Hepatocyte (in vitro differentiated cells): ENCODE measurements at regions not wholly inside any gene's neighbourhood (a gene's known extent, or its start where the extent isn't known, plus 50 kb on each side); places are given as distances from the start of the nearest gene placed in this dataset.

Source experiments
- DNase-seq: peaks from one replicate; pipeline ENCODE4 v3.0.0-alpha.2; 2016; ENCODE audit warnings: low spot score
- H2AFZ ChIP-seq: fragments of 200-600 bp; sonication (generic); 2 replicates; pipeline ENCODE4 v1.6.0; 2016; ENCODE audit warnings: antibody characterized with exemption, mild to moderate bottlenecking
- H3K27ac ChIP-seq: fragments of 200-600 bp; sonication (generic); 2 replicates; pipeline ENCODE4 v1.5.1; 2016; ENCODE audit warnings: mild to moderate bottlenecking
- H3K27me3 ChIP-seq: fragments of 200-600 bp; sonication (generic); 2 replicates; pipeline ENCODE4 v1.6.1; 2016
- H3K36me3 ChIP-seq: fragments of 200-600 bp; sonication (generic); replicated peaks from 2 replicates; pipeline ENCODE4 v1.5.1; 2016; ENCODE audit warnings: low read depth; ENCODE audit not compliant: insufficient read depth
- H3K4me1 ChIP-seq: fragments of 200-600 bp; sonication (generic); 2 replicates; pipeline ENCODE4 v1.5.1; 2016; ENCODE audit warnings: mild to moderate bottlenecking, moderate library complexity; ENCODE audit not compliant: insufficient read depth
- H3K4me2 ChIP-seq: fragments of 200-600 bp; sonication (generic); 2 replicates; pipeline ENCODE4 v1.6.0; 2016
- H3K4me3 ChIP-seq: fragments of 200-600 bp; sonication (generic); 2 replicates; pipeline ENCODE4 v1.5.1; 2016; ENCODE audit warnings: mild to moderate bottlenecking
- H3K79me2 ChIP-seq: fragments of 200-600 bp; sonication (generic); 2 replicates; pipeline ENCODE4 v1.6.0; 2017; ENCODE audit warnings: mild to moderate bottlenecking
- H3K9me2 ChIP-seq: fragments of 200-600 bp; sonication (generic); replicated peaks from 2 replicates; pipeline ENCODE4 v1.6.0; 2017; ENCODE audit warnings: mild to moderate bottlenecking; ENCODE audit not compliant: insufficient read depth
- H3K9me3 ChIP-seq: fragments of 200-600 bp; sonication (generic); 2 replicates; pipeline ENCODE4 v1.5.1; 2016; ENCODE audit warnings: low read depth, mild to moderate bottlenecking
- H4K20me1 ChIP-seq: fragments of 200-600 bp; sonication (generic); 2 replicates; pipeline ENCODE4 v1.6.0; 2016; ENCODE audit warnings: mild to moderate bottlenecking; ENCODE audit not compliant: insufficient read depth, poor library complexity, severe bottlenecking
- CTCF ChIP-seq: fragments of 200-600 bp; sonication (generic); IDR thresholded peaks from 2 replicates; pipeline ENCODE4 v1.5.1; 2016; ENCODE audit warnings: antibody characterized with exemption, mild to moderate bottlenecking; ENCODE audit not compliant: poor library complexity
- EZH2 ChIP-seq: fragments of 200-600 bp; sonication (generic); IDR thresholded peaks from 2 replicates; pipeline ENCODE4 v1.6.1; 2016; ENCODE audit warnings: antibody characterized with exemption, mild to moderate bottlenecking, borderline replicate concordance
- EZH2phosphoT487 ChIP-seq: fragments of 200-600 bp; sonication (generic); IDR thresholded peaks from one replicate; pipeline ENCODE4 v1.6.1; 2018; ENCODE audit warnings: antibody characterized with exemption, mild to moderate bottlenecking, low read depth, moderate library complexity; ENCODE audit not compliant: unreplicated experiment, severe bottlenecking
- WGBS: methylation state at CpG from one replicate; pipeline ENCODE4 v1.1.6; 2016; ENCODE audit warnings: low lambda C conversion rate; ENCODE audit errors: missing lambda C conversion rate; 5-methylcytosine and 5-hydroxymethylcytosine counted together

DNA sequence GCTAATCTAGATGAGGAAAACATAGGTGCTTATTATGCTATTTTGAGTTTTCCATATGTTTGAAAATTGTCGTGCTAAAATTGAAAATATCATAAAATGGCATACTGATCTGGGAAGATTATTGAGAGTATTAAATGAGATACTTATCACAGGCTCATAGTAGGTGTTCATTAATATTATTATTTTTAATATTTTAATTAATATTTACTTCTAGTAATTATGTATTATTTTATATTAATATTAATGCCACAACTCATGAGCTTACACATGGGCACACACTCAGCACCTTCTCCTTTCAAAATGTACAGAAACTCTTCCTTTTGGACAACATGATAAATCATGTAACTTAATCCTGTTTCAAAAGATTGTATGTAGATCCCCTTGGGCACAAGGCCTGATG, 223.6 kb downstream of the RAB28 start:
- no peaks in the 10 kb centered on the region for H3K79me2 ChIP-seq
- no peaks in the 10 kb centered on the region for H3K4me1 ChIP-seq
- WGBS = 100% methylated on average over 1 of the region's 1 CpG
- H2AFZ ChIP-seq = no peak overlapping the region
- H4K20me1 ChIP-seq = no peaks in the 10 kb centered on the region
- no peaks in the 10 kb centered on the region for H3K9me2 ChIP-seq
- DNase-seq = no peak
- no peaks in the 10 kb centered on the region for H3K9me3 ChIP-seq
- no peaks in the 10 kb centered on the region for H3K27me3 ChIP-seq
- TF ChIP-seq EZH2 = no peak
- TF ChIP-seq EZH2phosphoT487 = no peak
- TF ChIP-seq CTCF = no peak
- H3K27ac ChIP-seq = no peak overlapping the region
- H3K36me3 ChIP-seq = no peaks in the 10 kb centered on the region
- no peak overlapping the region for H3K4me3 ChIP-seq
- no peak overlapping the region for H3K4me2 ChIP-seq

DNA sequence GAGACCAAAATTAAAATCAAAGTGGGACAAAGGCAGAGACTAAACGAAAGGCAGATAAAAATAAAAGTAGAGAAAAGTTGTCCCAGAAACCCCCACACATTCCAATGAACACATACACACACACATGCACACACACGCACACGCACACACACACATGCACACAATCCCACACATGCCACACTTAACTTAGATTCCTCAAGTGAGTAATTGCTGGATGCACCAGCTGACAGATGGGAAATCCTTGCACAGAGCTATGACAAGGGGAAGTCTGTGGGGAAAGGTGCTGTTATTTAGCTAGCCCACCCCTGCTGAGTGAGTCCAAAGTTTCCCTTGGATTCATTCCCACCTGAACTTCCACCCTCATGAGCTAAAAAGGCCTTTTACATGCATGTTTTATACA, 233.9 kb downstream of the RAB28 start:
- Histone ChIP-seq H3K9me2 (no peaks in the 10 kb centered on the region), H3K79me2 (no peaks in the 10 kb centered on the region), H3K4me3 (no peak overlapping the region), H3K9me3 (no peaks in the 10 kb centered on the region), H3K27ac (no peak overlapping the region), H3K4me1 (no peaks in the 10 kb centered on the region), H4K20me1 (no peaks in the 10 kb centered on the region), H3K27me3 (no peaks in the 10 kb centered on the region), H2AFZ (no peak overlapping the region), H3K4me2 (no peak overlapping the region), H3K36me3 (no peaks in the 10 kb centered on the region)
- WGBS = 96% methylated on average over 3 of the region's 3 CpGs
- no peak for DNase-seq
- TF ChIP-seq EZH2 (no peak), EZH2phosphoT487 (no peak), CTCF (no peak)

GRCh38 chr4:13248621-13249298, 235.4 kb downstream of the RAB28 start:
- no peak for DNase-seq
- Histone ChIP-seq H3K4me3 (no peak overlapping the region), H3K27ac (no peak overlapping the region), H3K9me2 (no peaks in the 10 kb centered on the region), H3K27me3 (no peaks in the 10 kb centered on the region), H2AFZ (no peak overlapping the region), H3K36me3 (no peaks in the 10 kb centered on the region), H3K79me2 (no peaks in the 10 kb centered on the region), H3K4me1 (no peaks in the 10 kb centered on the region), H3K4me2 (no peak overlapping the region), H4K20me1 (no peaks in the 10 kb centered on the region), H3K9me3 (no peaks in the 10 kb centered on the region)
- WGBS = 44% methylated on average over 2 of the region's 2 CpGs
- TF ChIP-seq CTCF = peak; percentile 29
- no peak for TF ChIP-seq EZH2

- H3K27ac ChIP-seq = no peak overlapping the region
- no peak overlapping the region for H3K4me2 ChIP-seq
- TF ChIP-seq EZH2 = no peak
- TF ChIP-seq CTCF = no peak
- TF ChIP-seq EZH2phosphoT487 = no peak
- H3K4me1 ChIP-seq = no peaks in the 10 kb centered on the region
- H3K9me2 ChIP-seq = no peaks in the 10 kb centered on the region
- no peaks in the 10 kb centered on the region for H4K20me1 ChIP-seq
- no peak overlapping the region for H2AFZ ChIP-seq
- WGBS = 97% methylated on average over 1 of the region's 1 CpG
- H3K36me3 ChIP-seq = no peaks in the 10 kb centered on the region
- H3K4me3 ChIP-seq = no peak overlapping the region
- no peak for DNase-seq
- H3K27me3 ChIP-seq = no peaks in the 10 kb centered on the region
- H3K79me2 ChIP-seq = no peaks in the 10 kb centered on the region
- H3K9me3 ChIP-seq = no peaks in the 10 kb centered on the region
Observed at GRCh38 chr4:13246107-13246506, 238.0 kb downstream of the RAB28 start.
